ENCODE measurements at regions not wholly inside any gene's neighbourhood (a gene's known extent, or its start where the extent isn't known, plus 50 kb on each side); places are given as distances from the start of the nearest gene placed in this dataset.

GRCh38 chr12:124674937-124675336, 107.5 kb upstream of the NCOR2 start:
- no peak for TF ChIP-seq EP300 (IDR thresholded peaks at IDR 0.05)
- TF ChIP-seq CTCF (IDR thresholded peaks at IDR 0.05), result no peak
- no peak for TF ChIP-seq POLR2A (IDR thresholded peaks at IDR 0.05)
- TF ChIP-seq POLR2AphosphoS5 (IDR thresholded peaks at IDR 0.05), result no peak

Measured in gastroesophageal sphincter (tissue), 3 donors.